Fibroblast of lung (primary cell): ENCODE measurements at regions not wholly inside any gene's neighbourhood (a gene's known extent, or its start where the extent isn't known, plus 50 kb on each side); places are given as distances from the start of the nearest gene placed in this dataset.

Source experiments
- CTCF ChIP-seq, 2 donors: IDR thresholded peaks in 1 of 2; conservative IDR thresholded peaks in 1 of 2; 1 replicate in 1 of 2; 2 replicates in 1 of 2; pipeline ENCODE4 v1.5.1; 2011 to 2012; ENCODE audit warnings: low read length in 2 of 2, control low read depth in 1 of 2, inconsistent platforms in 1 of 2, low read depth in 1 of 2, mild to moderate bottlenecking in 1 of 2
- EZH2 ChIP-seq: IDR thresholded peaks from 2 replicates; pipeline ENCODE4 v1.5.1; 2012; ENCODE audit warnings: low read length, control low read depth, mild to moderate bottlenecking; ENCODE audit errors: missing control alignments

GRCh38 chr13:91031508-91031907, 316.0 kb upstream of the MIR17HG start:
- TF ChIP-seq CTCF (conservative IDR thresholded peaks at IDR 0.05 in 1 of 2, IDR thresholded peaks at IDR 0.05 in 1 of 2; ENCODE audit: low read depth in 1 of 2, low read length in 2 of 2), result no peak
- no peak for TF ChIP-seq EZH2
